Fibroblast of upper back skin (primary cell): ENCODE measurements at regions not wholly inside any gene's neighbourhood (a gene's known extent, or its start where the extent isn't known, plus 50 kb on each side); places are given as distances from the start of the nearest gene placed in this dataset.
A peak's percentile ranks its signal among the peaks of the same experiment; 100 is the strongest.

Experiments used
- DNase-seq: peaks from one replicate; pipeline ENCODE4 v3.0.0-alpha.2; 2013

DNA sequence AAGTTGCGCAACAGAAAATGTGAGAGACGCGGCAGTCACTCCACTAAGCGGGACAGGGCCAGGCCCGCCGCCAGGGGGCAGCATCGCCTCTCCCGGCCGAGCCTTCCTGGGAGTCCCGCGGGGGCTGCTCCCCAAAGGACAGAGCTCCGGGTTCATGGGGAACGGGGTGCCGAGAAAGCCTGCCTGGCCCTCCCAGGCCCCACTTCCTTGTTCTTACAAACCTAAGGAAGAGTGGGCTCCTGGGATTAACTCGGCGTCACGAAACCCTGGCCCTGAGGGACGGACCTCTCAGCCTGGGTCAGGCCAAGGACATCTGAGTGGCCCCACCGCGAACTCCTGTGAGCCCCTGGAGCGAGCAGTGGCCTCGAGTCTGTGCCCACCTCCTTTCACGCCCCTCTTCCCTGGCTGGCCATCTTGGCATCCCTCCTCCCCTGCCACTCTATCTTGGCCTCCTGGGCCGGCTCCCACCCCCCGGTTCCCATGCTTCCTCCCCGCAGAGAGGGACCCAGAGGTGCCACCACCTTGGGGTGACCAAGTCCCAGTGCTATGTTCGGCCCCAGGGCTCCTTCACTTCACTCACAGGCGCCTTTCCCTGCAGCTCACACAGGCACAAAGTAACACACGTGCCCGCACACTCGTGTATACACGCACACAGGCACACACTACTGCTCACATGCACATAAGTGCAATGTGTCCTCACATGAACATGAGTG, 99.9 kb upstream of the FGF3 start:
- DNase-seq: peak; percentile 53

DNA sequence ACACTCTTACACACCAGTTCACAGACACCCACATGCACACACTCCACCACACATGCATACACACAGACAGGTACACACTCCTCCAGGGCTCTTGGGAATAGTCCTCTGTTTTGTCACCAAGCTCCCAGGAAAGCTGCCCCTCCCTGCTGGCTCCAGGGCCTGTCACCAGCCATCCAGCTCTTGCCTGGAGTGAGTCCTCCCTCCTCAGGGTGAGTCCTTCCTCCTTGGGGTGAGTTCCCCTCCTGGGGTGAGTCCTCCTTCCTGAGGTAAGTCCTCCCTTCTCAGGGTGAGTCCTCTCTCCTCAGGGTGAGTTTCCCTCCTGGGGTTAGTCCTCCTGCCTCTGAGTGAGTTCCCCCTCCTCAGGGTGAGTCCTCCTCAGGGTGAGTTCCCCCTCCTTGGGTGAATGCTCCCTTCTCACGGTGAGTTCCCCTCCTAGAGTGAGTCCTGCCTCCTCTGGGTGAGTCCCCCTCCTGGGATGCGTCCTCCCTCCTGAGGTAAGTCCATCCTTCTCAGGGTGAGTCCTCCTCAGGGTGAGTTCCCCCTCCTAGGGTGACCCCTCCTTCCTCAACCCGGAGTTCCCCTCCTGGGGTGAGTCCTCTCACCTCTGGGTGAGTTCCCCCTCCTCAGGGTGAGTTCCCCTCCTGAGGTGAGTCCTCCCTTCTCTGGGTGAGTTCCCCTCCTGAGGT, 100.6 kb upstream of the FGF3 start:
- no peak for DNase-seq

DNA sequence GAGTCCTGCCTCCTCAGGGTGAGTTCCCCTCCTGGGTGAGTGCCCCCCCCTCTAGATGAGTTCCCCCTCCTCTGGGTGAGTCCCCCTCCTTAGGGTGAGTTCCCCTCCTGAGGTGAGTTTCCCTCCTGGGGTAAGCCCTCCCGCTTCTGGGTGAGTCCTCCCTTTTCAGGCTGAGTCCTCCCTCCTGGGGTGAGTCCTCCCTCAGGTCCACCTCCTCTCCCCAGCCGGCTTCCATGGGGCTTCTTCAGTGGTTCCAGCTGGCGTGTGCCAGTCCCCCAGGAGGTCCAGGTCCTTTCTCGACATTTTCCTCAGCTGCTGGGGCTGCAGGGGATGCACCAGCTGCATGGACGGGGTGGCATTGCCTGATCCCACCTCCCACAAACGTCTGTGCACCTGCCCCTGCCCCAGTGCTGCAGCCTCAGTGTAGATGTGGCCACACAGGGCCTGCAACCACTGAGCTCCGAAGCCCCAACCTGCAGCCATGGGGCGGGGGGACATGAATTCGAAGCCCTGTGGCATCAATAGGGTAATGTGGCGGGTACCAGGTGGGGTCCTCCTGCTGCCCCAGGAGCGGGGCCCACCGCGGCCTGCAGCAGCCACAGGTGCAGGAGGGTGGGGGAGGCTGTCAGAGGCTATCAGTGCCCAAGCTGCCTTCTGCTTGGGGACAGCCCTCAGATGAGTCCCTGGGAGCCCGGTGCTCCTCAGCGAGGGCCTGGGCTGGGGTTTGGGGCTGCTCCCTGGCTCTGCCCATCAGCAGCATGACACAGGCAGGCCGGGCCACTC, 101.3 kb upstream of the FGF3 start:
- no peak for DNase-seq

DNA sequence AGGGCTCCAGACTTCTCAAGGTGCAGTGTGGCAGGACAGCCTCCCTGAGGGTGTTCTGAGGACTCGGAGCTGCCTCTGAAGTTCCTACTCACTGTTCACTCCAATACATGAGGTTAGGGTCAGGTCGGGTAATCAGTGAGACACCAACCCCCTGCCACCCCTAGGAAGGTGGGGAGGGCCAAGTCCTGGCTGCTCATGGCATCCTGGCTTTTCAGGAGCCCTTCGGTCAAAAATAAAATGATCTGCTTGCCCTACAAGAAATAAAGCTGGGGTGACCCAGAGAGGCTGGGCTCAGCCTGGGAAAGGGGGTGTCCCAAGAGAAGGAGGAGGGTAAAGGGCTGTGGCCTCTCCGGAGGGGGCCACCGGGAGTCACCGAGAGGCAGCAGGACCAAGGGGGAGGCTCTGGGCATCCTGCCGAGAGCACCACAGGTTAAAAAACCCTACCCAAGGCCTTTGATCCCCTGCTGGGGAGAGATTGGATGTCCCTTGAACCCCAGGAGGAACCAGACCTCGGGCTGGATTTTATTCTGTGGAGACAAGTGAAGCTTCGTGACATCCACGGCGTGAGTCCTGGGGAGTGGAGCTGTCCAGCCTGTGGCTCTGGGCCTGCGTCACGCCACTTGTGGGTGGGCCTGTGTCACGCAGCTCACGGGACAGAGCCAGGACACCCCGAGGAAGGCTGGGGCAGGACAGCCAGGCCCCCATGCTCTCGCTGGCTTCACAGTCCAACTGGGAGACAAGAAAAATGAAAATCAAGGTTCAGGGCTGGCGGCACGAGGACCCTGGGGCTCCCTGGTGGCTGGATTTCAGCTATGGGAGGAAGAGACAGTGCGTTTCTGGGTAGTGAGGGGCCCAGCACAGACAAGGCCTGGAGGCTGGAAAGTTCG, 102.2 kb upstream of the FGF3 start:
- DNase-seq: no peak

DNA sequence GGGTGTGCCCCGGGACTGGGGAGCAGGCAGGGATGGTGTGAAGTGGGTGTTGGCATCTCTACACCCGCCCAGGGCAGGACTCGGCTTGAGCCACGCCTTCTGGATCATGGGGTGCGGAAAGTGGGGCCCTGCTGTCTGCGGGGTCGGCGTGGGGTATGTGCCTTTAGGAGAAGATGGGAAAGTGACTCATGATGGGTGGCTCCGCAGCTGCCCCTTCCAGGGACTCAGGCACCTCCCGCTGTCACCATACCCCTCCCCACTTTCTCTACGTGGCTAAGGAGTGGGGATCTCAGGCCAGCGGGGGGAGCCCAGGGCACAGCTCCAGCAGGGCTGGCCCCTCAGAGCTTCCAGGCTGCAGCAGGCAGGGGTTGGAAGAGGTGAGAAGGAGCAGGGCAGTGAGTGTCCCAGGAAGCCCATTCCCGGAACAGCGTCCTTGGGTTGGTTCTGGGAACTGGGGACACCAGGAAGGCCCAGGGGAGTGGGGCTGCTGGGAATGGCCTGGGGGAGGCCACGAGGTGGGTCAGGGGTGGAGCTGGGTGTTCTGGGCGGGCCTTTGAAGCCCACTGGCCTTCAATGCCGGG, 102.9 kb upstream of the FGF3 start:
- no peak for DNase-seq

DNA sequence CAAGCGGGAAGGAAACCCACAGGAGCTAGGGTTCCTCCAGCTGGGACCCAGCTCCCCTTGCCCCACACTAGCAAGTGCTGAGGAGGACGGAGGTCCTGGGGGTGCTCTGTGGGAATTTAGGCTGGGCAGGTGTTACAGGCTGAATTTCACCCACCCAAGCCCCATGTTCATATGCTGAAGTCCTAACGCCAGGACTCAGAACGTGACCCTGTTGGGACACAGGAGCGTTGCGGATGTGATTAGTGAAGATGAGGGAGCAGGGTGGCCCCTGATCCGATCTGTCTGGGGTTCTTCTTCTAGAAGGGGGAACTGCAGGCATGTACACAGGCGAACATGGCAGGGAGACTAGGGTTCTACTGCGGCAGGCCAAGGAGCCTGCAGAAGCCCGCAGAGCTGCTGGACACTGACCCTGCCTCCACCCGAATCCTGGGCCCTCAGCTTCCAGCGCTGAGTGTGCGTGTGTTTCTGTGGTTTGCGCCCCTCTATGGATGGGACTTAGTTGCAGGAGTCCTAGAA, 103.4 kb upstream of the FGF3 start:
- DNase-seq: no peak

DNA sequence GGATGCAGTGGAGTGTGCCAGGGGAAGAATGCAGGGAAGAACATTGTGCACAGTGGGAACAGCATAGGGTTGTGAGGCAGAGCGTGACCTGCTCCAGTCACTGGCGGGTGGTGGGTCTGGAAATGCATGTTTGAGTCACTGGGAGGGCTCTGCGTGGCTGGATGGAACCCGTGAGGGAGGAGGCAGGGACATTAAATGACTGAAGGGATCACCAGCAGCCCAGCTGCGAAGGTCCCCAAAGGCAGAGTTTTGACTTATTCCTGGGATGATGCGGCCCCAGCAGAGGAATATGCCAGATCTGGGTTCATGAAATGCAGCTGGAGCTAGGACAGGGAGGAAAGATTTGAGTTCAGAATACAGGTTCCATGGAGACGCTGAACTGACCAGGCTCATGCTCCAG, 104.0 kb upstream of the FGF3 start:
- DNase-seq: no peak

DNA sequence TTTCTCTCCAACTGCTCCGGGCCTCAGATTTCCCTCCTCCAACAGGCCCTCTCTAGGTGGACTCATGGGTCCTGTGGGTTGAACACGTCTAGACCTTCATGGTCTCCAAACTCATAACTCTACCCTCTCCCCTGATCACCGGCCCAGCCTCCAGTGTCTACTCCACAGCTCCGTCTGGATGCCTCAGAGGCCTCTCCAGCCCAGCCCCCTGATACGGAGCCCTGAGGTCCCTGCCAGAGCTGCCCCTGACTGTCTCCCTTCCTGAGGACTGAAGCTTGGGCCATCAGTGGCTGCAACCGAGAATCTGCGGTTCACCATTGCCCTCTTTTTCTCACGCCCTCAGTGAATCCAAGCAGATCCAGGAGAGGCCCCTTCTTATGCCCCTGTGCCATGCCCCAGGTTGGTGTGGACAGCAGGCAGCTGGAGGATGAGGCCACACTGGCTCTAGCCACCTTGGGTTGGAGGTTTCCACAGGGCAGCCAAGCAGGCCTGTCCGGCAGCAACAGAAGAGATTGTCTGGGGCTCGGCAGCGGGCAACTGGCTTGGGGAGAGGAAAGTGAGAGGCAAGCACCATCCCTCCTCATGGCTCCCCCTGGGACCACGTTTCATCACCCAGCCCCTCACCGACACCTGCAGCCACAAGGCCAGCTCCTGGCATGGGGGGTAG, 104.6 kb upstream of the FGF3 start:
- DNase-seq: no peak

DNA sequence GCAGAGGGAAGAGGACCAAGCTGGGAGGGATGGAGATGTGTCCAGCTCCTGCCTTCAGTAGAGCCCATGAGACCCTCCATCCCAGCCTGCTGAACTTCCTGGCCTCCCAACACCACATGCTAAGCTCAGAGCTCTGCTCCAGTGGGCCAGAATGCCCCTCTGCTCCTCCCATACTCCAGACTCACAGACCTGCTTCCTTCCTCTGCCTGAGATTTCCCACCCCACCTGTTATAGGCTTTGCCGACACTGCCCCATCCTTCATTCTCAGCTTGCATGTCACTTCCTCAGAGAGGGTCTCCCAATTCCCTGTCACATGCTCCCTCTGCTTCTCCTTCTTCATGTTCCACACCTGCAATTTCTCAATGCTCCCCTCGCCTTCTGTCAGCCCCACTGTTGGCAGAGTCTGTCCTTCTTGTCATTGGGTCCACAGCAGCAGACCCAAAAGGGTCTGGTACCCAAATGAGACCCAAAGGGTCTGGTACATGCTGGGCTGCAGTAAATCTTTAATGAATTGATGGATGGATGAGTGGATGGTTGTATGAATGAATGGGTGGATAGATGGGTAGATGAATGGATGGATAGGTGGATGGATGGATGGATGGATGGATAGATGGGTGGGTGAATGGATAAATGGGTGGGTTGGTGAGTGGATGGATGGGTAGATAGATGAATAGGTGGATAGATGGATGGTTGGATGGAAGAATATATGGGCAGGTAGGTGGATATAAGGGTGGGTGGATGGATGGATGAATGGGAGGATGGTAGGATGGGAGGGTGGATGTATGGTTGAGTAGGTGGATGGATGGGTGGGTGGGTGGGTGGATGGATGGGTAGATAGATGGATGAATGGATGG, 105.3 kb upstream of the FGF3 start:
- no peak for DNase-seq

DNA sequence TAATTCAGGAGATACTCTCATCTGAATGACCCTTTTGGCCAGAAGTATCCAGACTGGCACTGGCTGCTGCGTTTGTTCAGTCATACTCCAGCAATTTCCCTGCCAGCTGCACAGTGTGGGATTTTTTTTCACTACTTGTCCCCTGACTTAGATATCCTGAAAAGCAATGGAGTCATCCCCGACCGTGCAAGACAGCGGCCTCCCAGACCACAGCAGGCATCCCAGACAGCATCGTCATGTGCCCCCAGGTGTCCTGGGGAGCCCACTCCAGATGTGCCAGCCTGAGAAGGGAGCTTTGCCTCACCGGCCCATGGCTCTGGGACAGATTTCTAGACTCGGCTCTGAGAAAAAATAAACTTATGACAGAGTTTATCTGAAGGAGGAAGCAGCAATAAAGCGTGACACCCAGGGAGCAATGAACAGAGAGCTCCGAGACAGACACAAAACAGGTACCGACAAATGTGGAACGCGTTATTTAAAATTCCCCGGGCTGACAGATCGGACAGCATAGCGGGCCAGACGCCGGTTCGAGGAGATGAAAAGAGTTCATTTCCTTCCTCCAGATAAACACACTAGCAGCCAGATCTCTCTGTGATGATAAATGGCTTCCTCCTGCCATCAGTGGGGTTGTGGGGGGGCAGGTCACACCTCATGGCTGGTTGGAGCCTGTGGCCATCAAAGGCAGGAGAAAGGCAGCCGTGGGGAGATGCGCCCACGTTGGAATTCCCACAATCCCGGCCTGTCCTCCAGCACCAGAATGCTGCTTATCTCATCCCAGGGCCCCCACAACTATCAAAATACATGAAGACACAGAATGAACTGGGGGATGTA, 106.4 kb upstream of the FGF3 start:
- no peak for DNase-seq

DNA sequence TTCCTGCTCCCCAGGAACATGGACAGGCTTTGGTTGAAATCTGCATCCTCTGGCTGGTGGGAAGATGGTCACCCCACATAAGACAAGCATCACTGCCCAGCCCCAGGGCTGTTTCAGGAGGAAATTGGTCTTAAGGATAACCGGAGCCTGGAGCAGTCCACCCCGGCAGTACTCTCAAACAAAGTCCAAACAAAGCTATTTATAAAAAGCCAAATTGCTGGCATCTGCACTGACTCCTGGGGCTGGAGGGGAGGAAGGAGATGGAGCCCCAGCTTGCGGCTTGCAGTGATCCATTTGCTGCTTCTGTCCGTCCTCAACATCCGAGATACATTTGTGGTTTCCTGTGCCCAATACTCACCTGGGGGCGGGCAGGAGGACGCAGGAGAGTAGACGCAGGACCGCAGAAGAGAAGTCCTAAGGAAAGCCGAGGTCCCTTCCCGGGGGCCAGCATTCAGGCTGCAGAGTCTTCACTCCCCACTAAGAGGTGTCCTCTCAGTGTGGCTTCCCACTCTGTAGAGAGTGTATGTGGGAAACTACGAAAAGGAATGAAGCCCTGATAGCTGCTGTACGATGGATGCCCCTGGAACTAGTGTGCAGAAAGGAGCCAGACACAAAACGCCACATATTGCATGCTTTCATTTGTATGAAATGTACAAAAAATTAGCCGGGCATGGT, 107.3 kb upstream of the FGF3 start:
- no peak for DNase-seq

DNA sequence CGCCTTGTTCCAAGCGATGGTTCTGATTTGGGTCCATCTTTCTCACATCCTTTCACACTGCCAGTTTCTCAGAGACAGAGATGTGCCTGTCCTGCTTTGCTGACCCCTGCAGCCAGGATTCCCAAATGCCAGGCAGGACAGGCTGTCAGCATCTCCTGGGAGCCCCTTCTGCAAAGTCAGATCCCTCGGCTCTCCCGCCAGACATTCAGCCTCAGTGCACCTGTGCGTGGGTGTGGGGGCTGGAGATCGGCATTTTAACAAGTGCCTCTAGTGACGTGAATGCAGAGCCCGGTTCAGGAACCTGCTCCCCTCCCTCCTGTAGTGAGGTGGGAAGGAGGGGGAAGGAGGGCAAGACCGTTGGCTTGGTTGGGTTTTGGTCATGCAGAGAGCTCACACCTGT, 108.9 kb upstream of the FGF3 start:
- no peak for DNase-seq

DNA sequence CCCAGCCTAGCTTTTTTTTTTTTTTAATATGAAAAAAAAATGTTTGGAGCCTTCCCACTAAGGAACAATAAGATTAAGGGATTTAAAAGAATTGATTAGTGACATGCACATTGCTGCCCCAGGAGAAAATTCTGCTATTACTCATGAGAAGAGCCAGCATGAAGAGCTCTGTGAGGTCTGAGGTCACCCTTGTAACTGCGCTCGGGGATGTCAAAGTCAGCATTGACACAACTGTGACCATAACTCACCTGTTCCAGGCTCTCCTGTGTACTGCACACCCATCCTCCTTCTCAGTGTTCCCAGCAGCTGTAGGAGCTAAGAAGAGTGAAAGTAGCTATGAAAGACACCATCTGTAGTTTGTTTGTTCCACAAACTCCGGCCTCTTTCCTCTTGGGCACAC, 109.8 kb upstream of the FGF3 start:
- no peak for DNase-seq

DNA sequence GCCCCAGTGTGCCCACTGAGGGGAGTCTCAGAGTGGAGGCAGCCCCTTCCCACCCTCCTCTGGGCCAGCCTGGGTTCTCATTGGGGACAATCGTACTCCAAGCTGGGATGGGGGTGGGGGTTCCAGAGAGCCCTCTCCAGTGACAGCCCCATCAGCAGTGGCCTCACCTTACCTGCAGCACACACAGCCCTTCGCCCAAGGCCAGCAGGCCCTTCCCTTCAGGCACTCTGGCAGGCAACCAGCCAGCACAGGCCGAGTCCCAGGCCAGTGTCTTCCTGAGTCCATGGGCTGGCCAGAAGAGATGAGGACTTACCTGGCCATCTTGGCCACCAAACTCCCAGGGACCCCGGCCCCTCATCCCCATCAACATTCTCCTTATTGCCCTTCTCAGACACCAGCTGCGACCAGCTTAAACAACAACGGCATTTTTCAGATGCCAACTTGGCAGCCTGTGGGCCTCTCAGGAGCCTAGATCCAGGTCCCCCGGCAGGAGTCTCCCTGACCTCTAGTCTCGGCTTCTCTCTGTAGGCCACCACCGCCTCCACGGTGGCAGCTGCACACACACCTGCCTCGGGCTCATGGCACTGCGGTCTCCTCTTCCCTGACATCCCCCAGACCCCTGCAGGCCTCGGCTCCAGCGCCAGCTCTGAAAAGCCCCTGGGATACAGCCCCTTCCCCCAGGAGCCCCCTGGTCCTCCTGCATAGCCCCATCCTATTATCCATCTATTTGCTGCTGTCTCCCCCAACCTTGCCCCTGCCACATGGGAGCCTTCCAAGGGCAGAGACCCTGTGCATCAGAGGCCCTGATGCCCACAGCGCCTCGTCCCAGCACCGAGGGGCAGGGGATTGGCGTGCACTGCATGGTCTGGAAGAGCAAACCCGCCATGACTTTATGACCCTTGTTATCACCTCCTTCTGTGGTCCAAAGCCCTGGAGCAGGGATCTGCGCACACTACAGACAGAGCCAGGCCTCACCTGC, 111.2 kb upstream of the FGF3 start:
- DNase-seq: no peak

DNA sequence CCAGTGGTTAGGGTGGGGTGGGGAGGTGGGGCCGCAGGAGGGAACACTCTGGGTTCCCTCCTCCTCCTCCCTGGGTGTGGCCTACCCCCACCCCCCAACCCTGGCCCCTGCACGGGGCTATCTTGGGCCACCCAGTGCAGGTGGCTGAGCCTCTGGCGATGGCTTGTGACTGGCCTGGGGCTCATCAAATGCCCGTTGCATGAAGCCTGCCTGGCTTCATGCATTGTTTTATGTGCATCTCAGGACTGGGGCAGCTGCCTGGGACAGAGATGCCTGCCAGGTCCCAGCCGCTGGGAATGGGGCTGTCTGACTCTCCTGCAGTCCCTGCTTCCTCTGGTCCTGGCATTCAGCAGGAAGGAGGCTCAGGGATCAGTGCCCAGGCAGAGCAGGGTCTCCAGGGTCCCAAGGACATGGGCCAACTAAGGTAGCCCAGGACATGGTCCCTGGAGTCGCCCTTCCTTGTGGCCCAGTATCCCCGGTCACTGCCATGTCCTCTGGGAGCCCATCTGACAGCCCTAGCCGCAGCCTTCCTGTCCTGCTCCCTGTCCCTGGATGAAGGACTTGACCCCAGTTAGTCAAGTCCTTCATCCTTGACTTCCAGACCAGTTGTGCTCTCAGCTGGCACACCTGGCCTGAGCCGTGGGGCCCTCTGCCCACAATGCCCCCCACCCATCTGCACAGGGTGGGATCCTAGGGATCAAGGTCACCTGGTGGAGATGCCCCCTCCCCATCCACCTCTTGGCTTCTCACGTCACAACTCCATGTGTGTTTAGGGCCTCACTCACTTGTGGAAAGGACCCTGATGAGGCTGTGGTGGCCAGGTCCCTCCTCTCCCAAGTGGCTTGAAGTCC, 112.1 kb upstream of the FGF3 start:
- DNase-seq: no peak

DNA sequence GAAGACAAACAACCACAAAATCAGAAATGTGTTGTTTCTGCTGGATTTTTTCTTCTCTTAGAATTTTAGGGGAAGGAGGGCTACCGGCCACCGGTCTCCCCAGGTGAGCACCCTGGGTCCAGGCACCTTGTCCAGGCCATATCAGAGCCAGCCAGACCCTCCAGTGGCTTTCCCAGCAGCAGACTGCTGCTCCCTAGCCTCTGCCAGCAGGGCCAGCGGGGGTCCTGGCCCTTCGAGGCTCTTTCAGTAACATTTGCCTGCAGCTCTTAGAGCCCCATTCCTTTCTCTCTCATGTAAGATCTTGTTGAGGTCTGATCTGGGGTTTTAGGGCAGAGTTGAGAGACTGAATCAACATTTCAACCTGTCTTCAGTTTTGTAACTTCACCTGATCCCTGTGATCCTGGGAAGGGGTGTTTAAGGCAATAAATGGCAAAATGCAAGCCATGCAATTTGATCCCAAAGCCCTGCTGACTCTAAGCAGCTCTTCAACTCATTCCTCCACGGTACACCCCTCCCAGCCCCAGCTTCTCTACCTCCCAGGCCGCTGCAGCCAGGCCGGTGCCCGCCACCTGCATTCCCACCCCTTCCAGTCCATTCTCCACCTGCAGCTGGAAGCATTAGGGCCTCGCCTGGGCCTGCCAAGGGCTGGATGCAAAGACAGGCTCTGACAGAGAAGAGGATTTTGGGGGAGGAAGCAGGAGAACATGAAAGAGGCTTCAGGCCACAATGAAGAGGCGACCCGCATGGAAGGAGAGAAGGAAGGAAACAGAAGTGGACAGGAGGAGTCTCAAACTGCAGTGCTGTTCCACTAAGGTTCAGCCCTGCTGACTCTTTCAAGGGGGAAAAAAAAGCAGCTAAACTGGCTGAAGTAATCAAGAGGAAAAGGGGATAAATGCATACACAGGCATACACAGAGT, 113.0 kb upstream of the FGF3 start:
- DNase-seq: no peak
